Fibroblast of skin of right quadriceps (primary cell): ENCODE measurements at regions not wholly inside any gene's neighbourhood (a gene's known extent, or its start where the extent isn't known, plus 50 kb on each side); places are given as distances from the start of the nearest gene placed in this dataset.

Source experiments
- DNase-seq: peaks from one replicate; pipeline ENCODE4 v3.0.0-alpha.2; 2013

GRCh38 chr12:126156806-126157574 lies 1091.8 kb downstream of the AACS start:
- no peak for DNase-seq

- DNase-seq: no peak
These were observed 1092.3 kb downstream of the AACS start for GRCh38 chr12:126157575-126157966.

- DNase-seq: no peak
These were observed 1093.9 kb downstream of the AACS start for GRCh38 chr12:126159139-126159538.

GRCh38 chr12:126160912-126161311 lies 1095.7 kb downstream of the AACS start:
- no peak for DNase-seq

GRCh38 chr12:126163984-126164383 lies 1098.7 kb downstream of the AACS start:
- no peak for DNase-seq

- no peak for DNase-seq
These were observed 1106.8 kb downstream of the AACS start for GRCh38 chr12:126171937-126172559.

GRCh38 chr12:126182619-126183236 lies 1117.5 kb downstream of the AACS start:
- DNase-seq: no peak

- no peak for DNase-seq
These were observed 1119.8 kb downstream of the AACS start for GRCh38 chr12:126185025-126185424.

GRCh38 chr12:126189856-126190255 lies 1124.6 kb downstream of the AACS start:
- DNase-seq: no peak

- no peak for DNase-seq
These were observed 1126.0 kb downstream of the AACS start for GRCh38 chr12:126191031-126191891.

- DNase-seq: no peak
These were observed 1126.7 kb downstream of the AACS start for GRCh38 chr12:126191949-126192348.

- DNase-seq: no peak
These were observed 1128.0 kb downstream of the AACS start for GRCh38 chr12:126193190-126193589.

GRCh38 chr12:126196263-126196662 lies 1131.0 kb downstream of the AACS start:
- DNase-seq: no peak

- DNase-seq: no peak
These were observed 1133.3 kb downstream of the AACS start for GRCh38 chr12:126198516-126198915.

- DNase-seq: no peak
These were observed 1133.9 kb downstream of the AACS start for GRCh38 chr12:126198966-126199692.

GRCh38 chr12:126201981-126202537 lies 1136.8 kb downstream of the AACS start:
- DNase-seq: no peak

GRCh38 chr12:126204326-126204725 lies 1139.1 kb downstream of the AACS start:
- DNase-seq: no peak

GRCh38 chr12:126210026-126210425 lies 1144.8 kb downstream of the AACS start:
- DNase-seq: no peak

- DNase-seq: no peak
These were observed 1145.2 kb downstream of the AACS start for GRCh38 chr12:126210448-126210847.

- DNase-seq: no peak
These were observed 1147.6 kb downstream of the AACS start for GRCh38 chr12:126212824-126213223.

GRCh38 chr12:126218697-126219096 lies 1153.5 kb downstream of the AACS start:
- DNase-seq: no peak

- DNase-seq: no peak
These were observed 1153.9 kb downstream of the AACS start for GRCh38 chr12:126219139-126219538.
